T47D (cell line): ENCODE measurements at regions not wholly inside any gene's neighbourhood (a gene's known extent, or its start where the extent isn't known, plus 50 kb on each side); places are given as distances from the start of the nearest gene placed in this dataset.

Experiments
- DNase-seq, 2 experiments: peaks; one replicate each; pipeline versions ENCODE4 v3.0.0 to v3.0.0-alpha.2; 2011 to 2012; ENCODE audit warnings: low read depth in 1 of 2, low spot score in 1 of 2
- JUND ChIP-seq: IDR thresholded peaks from 2 replicates; pipeline ENCODE4 v1.6.1; 2012; ENCODE audit warnings: low read depth
- in situ Hi-C: cut with HindIII; loops from 2 replicates; pipeline ENCODE4 v1.10.0; 2016; ENCODE audit warnings: low sequenced_read_pairs, low pct_unique_long_range_greater_than_20kb

DNA sequence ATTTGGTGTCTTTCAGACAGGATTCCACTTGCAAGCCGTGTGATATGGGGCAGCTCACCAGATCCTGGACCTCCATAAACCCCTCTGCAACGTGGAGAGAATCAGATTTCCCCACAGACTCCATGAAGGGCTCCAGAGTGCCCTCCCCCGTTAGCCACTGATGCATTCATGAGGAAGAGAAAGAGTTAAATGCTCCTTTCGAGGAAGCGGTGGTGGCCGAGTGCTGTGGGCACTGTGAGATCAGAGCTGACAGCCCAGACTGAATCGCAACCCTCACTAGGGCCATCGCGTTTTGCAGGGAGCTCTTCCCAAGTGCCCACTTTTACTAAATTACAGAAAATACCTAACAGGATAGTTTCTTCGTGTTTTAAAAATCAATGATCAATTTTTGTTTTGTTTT is 226.3 kb upstream of the ZNF32 start:
- no peak for TF ChIP-seq JUND
- in situ Hi-C loops: no loop called here
- no peak for DNase-seq

DNA sequence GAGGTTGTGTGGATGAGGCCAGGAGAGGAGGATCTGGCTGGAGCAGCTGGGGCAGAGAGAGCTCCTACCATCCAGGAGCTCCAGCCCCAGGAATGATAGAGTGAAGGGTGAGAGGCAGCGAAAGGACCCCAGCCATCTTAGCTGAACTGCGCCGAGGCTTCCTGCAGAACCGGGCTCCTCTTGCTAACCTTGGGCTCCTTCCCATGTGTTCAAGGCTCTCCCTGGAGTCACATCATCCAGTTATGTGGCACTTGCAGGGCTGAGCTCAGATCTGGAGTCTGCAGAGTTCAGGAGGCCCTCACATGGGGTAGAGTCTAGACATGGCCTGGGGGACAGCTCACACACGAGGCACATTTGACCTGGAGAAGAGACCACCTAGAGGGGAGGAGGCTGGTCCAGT is 225.0 kb upstream of the ZNF32 start:
- in situ Hi-C loops: no loop called here
- no peak for DNase-seq
- TF ChIP-seq JUND: no peak

DNA sequence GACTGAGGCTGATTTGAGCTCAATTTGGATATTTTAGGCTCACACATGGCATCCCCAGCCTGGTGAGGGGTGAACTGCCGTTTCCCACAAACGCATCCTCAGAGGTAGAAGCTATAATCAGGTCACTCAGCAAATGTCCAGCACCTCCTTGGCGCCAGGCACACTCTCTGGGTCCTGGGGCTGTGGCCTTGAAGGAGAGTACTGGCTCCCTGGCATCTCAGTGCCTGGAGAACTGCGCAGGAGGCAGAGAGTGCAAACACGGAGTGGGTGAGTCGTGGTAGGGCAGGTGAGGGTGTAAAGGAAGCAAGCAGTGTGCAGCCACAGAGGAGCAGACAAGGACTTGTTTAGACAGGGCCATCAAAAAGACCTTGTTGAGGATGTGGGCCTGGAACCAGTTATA is 224.0 kb upstream of the ZNF32 start:
- DNase-seq: no peak
- no peak for TF ChIP-seq JUND
- in situ Hi-C loops: no loop called here

DNA sequence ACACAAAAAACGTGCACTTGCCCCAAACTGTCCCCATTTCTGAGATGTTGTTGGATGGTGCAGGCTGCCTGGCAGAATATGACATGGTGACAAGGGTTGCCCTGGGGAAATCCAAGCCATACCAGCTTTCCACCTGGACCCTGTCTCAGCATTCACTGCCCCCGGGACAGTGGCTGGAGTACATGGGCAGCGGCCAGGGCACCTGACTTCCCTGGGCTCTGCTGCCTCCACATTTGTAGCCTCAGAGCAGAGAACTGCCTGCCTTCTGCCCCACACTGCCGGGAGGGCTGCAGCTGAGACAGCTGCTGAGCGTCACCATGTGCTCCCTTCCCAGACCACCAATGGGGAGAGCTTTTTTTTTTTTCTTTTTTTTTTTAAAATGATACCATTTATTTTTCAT is 222.9 kb upstream of the ZNF32 start:
- no peak for TF ChIP-seq JUND
- in situ Hi-C loops: no loop called here
- no peak for DNase-seq

DNA sequence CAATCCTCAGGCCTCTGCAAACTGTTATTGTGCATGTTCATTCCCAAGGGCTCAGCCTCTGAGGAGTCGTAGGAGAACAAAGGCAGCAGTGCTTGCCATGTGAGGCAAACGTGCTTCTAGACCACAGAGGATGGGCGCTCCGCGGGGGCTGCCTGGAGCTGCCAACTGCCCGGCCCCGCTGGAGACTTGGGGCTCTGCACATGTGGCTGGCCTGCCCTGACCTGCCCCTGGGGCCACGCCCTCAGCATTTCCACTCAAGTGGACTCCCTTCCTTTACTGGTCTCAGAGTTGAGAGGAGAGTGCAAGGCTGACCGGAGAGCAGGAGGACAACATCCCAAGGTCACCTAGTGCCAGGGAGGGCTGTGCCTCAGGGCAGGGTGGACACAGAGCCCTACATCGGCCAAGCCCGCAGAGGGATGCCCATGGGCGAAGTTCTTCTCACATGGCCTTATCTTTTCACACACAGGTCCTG is 222.3 kb upstream of the ZNF32 start:
- DNase-seq: no peak
- in situ Hi-C loops: no loop called here
- no peak for TF ChIP-seq JUND

DNA sequence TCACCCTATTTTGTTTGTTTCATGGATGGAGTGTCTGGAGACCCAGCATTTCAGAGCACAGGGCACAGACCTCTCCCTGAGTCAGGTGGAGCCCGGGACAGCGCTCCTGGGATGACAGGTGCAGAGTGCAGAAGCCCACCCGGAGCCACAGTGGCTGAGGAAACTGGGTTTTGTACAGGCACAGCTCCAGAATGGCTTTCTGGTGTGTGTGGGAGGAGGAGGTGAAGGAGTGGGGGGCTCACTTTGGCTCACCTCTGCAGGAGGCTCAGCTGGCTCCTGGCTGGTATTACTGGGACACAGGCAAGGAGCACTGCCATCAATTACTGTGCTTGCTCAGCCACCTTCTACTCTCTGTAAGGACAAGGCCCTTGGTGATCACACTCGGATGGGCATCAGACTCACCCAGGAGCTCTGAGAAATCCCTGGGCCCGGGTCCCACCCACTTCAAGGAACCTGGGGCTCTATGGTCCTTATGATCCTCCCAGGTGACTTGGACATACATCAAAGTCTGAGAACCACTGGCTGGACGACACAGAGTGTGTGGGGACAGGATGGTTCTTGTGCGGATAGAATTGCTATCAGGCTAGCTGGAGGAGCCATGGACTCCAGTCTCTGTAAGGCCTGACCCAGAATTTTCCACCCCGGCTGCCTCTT is 221.1 kb upstream of the ZNF32 start:
- DNase-seq: no peak
- no peak for TF ChIP-seq JUND
- in situ Hi-C loops: no loop called here

DNA sequence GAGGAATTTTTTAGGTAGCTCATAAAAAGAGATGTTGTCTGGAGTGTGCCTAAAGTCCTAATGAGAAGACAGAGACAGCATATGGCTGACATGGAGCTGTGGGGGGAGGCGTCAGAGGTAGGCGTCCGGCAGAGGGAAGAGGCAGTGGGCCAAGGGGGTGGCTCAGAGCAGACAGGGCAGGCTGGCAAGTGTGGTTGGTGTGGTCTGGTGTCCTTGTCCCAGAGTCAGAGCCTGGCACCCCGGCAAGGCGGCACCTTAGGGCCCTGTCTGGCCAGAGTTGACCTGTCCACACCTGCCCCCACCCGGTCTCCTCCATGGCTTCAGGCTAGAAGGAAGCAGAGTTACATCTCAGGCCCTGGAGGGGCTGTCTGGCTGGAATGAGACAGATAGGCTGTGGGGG is 220.3 kb upstream of the ZNF32 start:
- TF ChIP-seq JUND: no peak
- DNase-seq: no peak
- in situ Hi-C loops: no loop called here

DNA sequence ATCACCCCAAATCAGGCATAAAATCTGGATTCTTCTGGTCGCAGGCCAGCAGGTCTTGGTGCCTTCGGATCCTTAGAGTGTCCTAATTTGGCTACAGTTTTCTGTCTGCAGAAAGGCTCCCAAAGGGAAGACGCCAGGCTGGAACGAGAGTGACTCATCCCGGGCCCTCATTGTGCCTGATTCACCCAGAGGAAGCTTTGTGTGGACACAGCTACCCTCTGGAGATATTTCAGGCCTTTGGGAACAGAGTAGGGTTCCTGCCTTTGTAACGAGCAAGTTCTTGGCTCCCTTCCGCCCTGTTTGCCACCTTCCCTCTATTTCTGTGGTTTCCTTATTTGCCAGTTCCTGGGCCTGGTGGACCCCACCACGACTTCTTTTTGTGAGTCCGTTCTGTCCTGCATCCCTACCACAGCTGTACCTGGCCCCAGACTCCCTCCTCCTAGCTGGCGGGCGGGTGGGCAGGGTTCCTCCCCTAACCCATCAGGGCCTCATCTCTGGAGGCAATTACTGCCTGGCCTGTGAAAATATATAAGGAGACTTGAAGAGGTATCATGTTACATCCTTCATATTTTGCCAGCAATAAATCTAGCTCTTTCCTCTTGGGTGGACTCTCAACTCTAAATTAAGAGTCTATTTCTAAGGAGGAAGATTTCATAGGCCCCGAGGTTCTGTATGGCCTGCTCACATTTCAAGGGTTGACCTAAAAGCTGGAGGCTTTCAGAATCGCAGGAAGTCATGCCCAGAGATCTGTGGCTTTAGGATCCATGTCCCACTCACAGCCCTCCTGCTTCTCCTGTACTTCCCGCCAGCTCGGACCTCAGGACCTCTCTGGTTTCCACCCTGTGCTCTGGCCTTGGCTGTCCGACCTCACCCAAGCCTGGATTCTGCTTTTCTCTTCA is 219.2 kb upstream of the ZNF32 start:
- TF ChIP-seq JUND: no peak
- in situ Hi-C loops: no loop called here
- no peak for DNase-seq

DNA sequence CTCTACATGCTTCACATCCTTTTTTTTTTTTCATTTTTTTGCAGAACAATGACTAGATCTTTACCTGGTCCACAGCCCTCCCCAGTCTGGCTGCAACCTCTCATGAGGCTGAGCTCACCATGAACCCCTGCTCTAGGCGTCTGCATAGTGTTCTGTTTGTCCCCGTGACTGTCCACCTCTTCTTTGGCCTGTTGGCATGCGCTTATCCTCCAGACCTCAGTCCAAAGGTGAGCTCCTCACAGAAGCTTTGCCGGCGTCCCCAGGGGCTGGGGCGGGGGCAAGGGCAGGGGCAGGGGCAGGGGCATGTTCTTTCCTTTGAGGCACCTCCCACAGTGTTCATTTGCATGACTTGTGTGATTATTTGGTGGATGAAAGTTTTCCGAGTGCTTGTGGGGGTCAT is 218.4 kb upstream of the ZNF32 start:
- DNase-seq: no peak
- in situ Hi-C loops: no loop called here
- no peak for TF ChIP-seq JUND

DNA sequence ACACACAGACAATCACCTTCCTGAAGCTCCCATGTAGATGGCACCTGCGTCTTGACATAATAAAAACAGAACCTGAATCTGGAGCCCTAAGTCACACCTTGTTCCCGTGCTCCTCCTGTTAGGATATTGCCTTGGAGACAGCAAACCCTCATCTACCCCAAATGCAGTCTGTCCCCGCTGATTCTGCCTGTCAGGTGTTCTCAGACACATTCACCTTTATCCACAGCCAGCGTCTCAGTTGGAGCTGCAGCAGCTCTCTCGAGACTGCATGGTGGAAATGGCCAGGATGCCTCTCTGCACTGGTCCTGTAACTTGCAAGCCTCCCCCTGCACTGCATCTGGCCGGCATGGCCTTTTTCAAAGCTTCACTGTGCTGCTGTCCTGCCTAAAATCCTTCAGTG is 218.0 kb upstream of the ZNF32 start:
- no peak for DNase-seq
- no peak for TF ChIP-seq JUND
- in situ Hi-C loops: no loop called here

DNA sequence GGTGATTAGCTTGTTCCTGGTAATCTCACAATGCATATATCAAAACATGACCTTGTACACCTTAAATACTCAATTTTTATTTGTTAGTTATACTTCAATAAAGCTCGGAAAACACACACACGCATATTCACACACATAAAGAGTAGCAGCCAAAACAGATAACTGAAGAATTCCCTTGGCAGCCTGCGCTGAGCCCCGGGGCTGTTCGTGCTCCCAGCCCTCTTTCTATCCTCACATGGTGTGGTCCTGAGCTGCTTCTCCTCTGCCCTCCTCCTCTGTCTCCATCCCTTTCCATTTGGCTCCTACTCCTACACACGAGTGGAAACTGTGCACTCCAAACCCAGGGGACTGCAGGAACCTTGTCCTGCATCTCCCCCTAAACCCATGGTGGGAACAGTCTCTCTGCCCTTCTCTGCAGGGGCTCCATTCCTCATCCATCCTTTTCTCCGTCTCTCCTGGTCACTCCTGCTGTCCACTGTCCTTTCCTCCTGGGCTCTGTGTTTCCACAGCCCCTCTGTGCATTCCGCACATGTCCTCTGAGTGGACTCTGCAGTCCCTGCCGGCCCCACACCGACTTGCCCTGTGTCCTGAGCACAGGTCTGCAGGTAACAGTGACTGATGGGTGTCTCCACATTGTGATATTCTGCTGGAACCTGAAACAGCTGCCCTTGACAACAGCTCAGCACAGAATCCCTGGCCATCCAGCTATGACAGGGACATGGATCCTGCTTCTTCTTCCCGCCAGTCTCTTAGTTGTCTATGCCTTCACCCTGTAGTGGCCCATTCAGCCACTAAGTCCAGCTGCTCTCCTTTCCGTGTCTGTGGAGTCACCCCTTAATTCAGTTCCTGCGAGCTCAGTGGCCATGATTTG is 216.8 kb upstream of the ZNF32 start:
- in situ Hi-C loops: no loop called here
- peak in 1 of 2 experiments; percentile 49 for DNase-seq
- no peak for TF ChIP-seq JUND

DNA sequence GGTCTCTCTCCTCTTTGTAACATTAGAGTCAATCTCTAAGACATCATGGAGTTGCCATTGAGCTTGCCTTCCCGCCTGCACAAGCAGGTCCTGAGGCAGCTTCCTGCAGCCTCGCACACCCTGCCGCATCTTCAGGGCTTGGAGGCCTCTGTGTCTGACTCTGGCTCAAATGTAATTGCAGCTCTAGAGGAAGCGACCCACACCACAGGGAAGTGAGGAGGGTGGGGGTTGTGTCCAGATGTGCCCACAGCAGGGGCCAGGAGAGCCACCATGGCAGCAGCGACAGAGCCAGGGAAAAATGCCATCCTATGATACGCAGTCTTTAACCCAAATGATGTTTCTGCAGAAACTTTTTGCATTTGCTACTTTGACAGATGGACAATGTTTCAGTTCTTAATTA is 216.0 kb upstream of the ZNF32 start:
- no peak for TF ChIP-seq JUND
- in situ Hi-C loops: no loop called here
- no peak for DNase-seq
